Trophoblast cell (in vitro differentiated cells and primary cell): ENCODE measurements at regions not wholly inside any gene's neighbourhood (a gene's known extent, or its start where the extent isn't known, plus 50 kb on each side); places are given as distances from the start of the nearest gene placed in this dataset.

ENCODE experiments used
- DNase-seq, 2 donors: peaks; one replicate each; pipeline ENCODE4 v3.0.0-alpha.2; 2016
- H2AFZ ChIP-seq: 2 replicates; pipeline ENCODE4 v1.6.1; 2013; ENCODE audit warnings: low read length, moderate library complexity, mild to moderate bottlenecking; ENCODE audit not compliant: insufficient read depth, poor library complexity
- H2AK5ac ChIP-seq: 2 replicates; pipeline ENCODE4 v1.6.1; 2013; ENCODE audit warnings: mild to moderate bottlenecking, low read length
- H2BK120ac ChIP-seq: 2 replicates; pipeline ENCODE4 v1.6.1; 2013; ENCODE audit warnings: low read length, mild to moderate bottlenecking, moderate library complexity; ENCODE audit not compliant: insufficient read depth, poor library complexity
- H2BK12ac ChIP-seq: 2 replicates; pipeline ENCODE4 v1.6.1; 2013; ENCODE audit warnings: mild to moderate bottlenecking, low read length, moderate library complexity
- H2BK5ac ChIP-seq: 2 replicates; pipeline ENCODE4 v1.6.1; 2013; ENCODE audit warnings: low read length, low read depth, moderate library complexity, mild to moderate bottlenecking; ENCODE audit not compliant: poor library complexity
- H3K14ac ChIP-seq: 2 replicates; pipeline ENCODE4 v1.6.1; 2013; ENCODE audit warnings: mild to moderate bottlenecking, low read length
- H3K18ac ChIP-seq: 2 replicates; pipeline ENCODE4 v1.6.1; 2013; ENCODE audit warnings: mild to moderate bottlenecking, low read length
- H3K23ac ChIP-seq: 2 replicates; pipeline ENCODE4 v1.6.1; 2013; ENCODE audit warnings: low read length
- H3K27ac ChIP-seq: 2 replicates; pipeline ENCODE4 v1.5.1; 2013; ENCODE audit warnings: low read depth, mild to moderate bottlenecking, inconsistent platforms, low read length, moderate library complexity
- H3K27me3 ChIP-seq: 2 replicates; pipeline ENCODE4 v1.6.1; 2013; ENCODE audit warnings: inconsistent platforms, mild to moderate bottlenecking, low read length, moderate library complexity; ENCODE audit not compliant: insufficient read depth
- H3K36me3 ChIP-seq, 2 experiments: 1 replicate in 1 of 2; 2 replicates in 1 of 2; pipeline ENCODE4 v1.6.1; 2013; ENCODE audit warnings: low read length in 2 of 2, mild to moderate bottlenecking in 2 of 2, moderate library complexity in 1 of 2; ENCODE audit not compliant: insufficient read depth in 2 of 2, control insufficient read depth in 1 of 2
- H3K4ac ChIP-seq: 2 replicates; pipeline ENCODE4 v1.6.1; 2013; ENCODE audit warnings: low read depth, mild to moderate bottlenecking, low read length, moderate library complexity
- H3K4me1 ChIP-seq, 2 experiments: 1 replicate in 1 of 2; 2 replicates in 1 of 2; pipeline ENCODE4 v1.6.1; 2013; ENCODE audit warnings: low read length in 2 of 2, mild to moderate bottlenecking in 2 of 2, moderate library complexity in 1 of 2; ENCODE audit not compliant: insufficient read depth in 2 of 2, control insufficient read depth in 1 of 2
- H3K4me2 ChIP-seq: 2 replicates; pipeline ENCODE4 v1.6.1; 2013; ENCODE audit warnings: inconsistent platforms, mild to moderate bottlenecking, low read length, moderate library complexity
- H3K4me3 ChIP-seq: 2 replicates; pipeline ENCODE4 v1.5.1; 2013; ENCODE audit warnings: mild to moderate bottlenecking, low read depth, low read length, inconsistent platforms
- H3K79me1 ChIP-seq: one replicate; pipeline ENCODE4 v1.6.1; 2013; ENCODE audit warnings: low read length
- H3K79me2 ChIP-seq: 2 replicates; pipeline ENCODE4 v1.6.1; 2013; ENCODE audit warnings: low read length, mild to moderate bottlenecking; ENCODE audit not compliant: control insufficient read depth, insufficient read depth, poor library complexity
- H3K9ac ChIP-seq: 2 replicates; pipeline ENCODE4 v1.6.1; 2013; ENCODE audit warnings: mild to moderate bottlenecking, low read length
- H3K9me3 ChIP-seq: 2 replicates; pipeline ENCODE4 v1.6.1; 2013; ENCODE audit warnings: low read depth, mild to moderate bottlenecking, control low read depth, inconsistent platforms, low read length; ENCODE audit not compliant: insufficient read depth
- H4K12ac ChIP-seq: 2 replicates; pipeline ENCODE4 v1.6.1; 2013; ENCODE audit warnings: low read depth, mild to moderate bottlenecking, low read length, moderate library complexity
- H4K8ac ChIP-seq: 2 replicates; pipeline ENCODE4 v1.6.1; 2013; ENCODE audit warnings: low read depth, mild to moderate bottlenecking, low read length, moderate library complexity
- H4K91ac ChIP-seq: one replicate; pipeline ENCODE4 v1.6.1; 2013; ENCODE audit warnings: low read depth, mild to moderate bottlenecking, low read length, moderate library complexity
- WGBS: extraction: QIAGEN DNeasy Blood & Tissue Kit; methylation state at CpG from one replicate; pipeline ENCODE4 v1.1.7; 2013; ENCODE audit warnings: missing lambda C conversion rate; ENCODE audit not compliant: insufficient read length, insufficient coverage; ENCODE audit errors: extremely low coverage; 5-methylcytosine and 5-hydroxymethylcytosine counted together

- WGBS = no CpG with 5 or more reads among the region's 3 CpGs
Observed at GRCh38 chr3:150074277-150074676, 103.6 kb upstream of the PFN2 start.

DNA sequence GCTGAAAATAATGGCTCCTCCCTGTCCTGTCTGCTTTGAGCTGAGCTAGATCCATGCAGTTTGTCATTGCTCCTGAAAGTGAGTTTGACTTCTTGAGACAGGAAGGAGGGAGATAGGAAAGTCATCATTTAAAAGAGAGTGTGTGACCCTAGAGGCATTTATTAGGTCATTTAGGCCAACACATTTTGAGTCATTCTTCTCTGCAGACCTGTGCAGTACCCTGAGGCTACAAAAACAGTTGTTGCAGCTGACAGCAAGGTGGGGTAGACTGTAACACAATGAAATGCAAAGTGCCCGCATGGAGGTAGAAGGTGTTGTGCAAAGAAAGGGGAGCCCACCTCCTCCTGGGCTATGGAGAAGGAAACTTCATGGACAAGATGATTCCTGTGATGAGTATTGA lies 102.8 kb upstream of the PFN2 start:
- peaks cover 20% of the 10 kb centered on the region for H3K79me1 ChIP-seq
- H3K9me3 ChIP-seq = no peaks in the 10 kb centered on the region
- WGBS = no CpG with 5 or more reads among the region's 1 CpG
- H3K79me2 ChIP-seq = peaks cover 2% of the 10 kb centered on the region
- H4K12ac ChIP-seq = no peak overlapping the region
- H4K91ac ChIP-seq = peak overlapping the region; percentile 83
- H3K4me2 ChIP-seq = peak overlapping the region; percentile 17
- peak overlapping the region; percentile 29 for H3K27ac ChIP-seq
- no peak overlapping the region for H3K14ac ChIP-seq
- peak; percentile 90 to 98 for DNase-seq
- no peak overlapping the region for H3K4ac ChIP-seq
- no peaks in the 10 kb centered on the region for H3K36me3 ChIP-seq
- H2BK12ac ChIP-seq = no peak overlapping the region
- no peaks in the 10 kb centered on the region for H3K27me3 ChIP-seq
- H2AFZ ChIP-seq = no peak overlapping the region
- H3K4me1 ChIP-seq = peaks cover 10 to 28% of the 10 kb centered on the region in 2 experiments
- no peak overlapping the region for H3K4me3 ChIP-seq
- H2BK120ac ChIP-seq = no peak overlapping the region
- no peak overlapping the region for H3K23ac ChIP-seq
- no peak overlapping the region for H3K18ac ChIP-seq
- H3K9ac ChIP-seq = no peak overlapping the region
- H2BK5ac ChIP-seq = no peak overlapping the region
- no peak overlapping the region for H4K8ac ChIP-seq
- H2AK5ac ChIP-seq = no peak overlapping the region

More at GRCh38 chr3:150074277-150074676, 103.6 kb upstream of the PFN2 start:
- Histone ChIP-seq H4K12ac (no peak overlapping the region), H3K18ac (peak overlapping the region; percentile 20), H3K9me3 (no peaks in the 10 kb centered on the region), H3K4me3 (no peak overlapping the region), H3K14ac (peak overlapping the region; percentile 52), H3K36me3 (no peaks in the 10 kb centered on the region), H2BK12ac (peak overlapping the region; percentile 73), H3K9ac (no peak overlapping the region), H4K91ac (peak overlapping the region; percentile 83), H3K79me2 (peaks cover 2% of the 10 kb centered on the region), H2AK5ac (peak overlapping the region; percentile 33), H2BK120ac (peak overlapping the region; percentile 63), H3K4me2 (no peak overlapping the region), H2BK5ac (peak overlapping the region; percentile 47), H3K23ac (no peak overlapping the region), H3K27me3 (no peaks in the 10 kb centered on the region), H3K4ac (peak overlapping the region; percentile 3), H4K8ac (peak overlapping the region; percentile 32), H3K79me1 (peaks cover 24% of the 10 kb centered on the region), H2AFZ (no peak overlapping the region), H3K27ac (peak overlapping the region; percentile 29), H3K4me1 (peaks cover 16 to 34% of the 10 kb centered on the region in 2 experiments)
- DNase-seq = no peak

DNA sequence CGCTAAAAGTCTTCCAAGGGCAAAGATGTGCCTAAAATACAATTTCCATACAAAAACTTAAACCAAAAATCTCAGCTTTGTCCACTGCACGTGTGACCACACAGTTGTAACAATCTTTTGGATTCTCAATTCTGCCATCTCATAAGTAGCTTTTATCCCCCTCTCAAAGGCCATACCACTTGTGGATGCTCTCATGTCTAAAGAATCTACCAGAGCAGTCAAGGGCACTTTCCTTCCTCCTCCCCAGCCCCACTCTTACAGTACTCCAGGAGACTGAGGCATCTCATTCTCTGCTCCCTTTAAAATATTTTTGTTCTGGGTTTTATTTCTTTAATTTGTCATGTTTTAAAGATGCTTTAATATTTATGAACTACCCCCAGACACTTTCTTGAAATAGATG lies 102.3 kb upstream of the PFN2 start:
- Histone ChIP-seq H3K18ac (no peak overlapping the region), H3K9ac (no peak overlapping the region), H3K23ac (no peak overlapping the region), H2AFZ (no peak overlapping the region), H3K4me3 (no peak overlapping the region), H3K14ac (no peak overlapping the region), H3K79me1 (peaks cover 21% of the 10 kb centered on the region), H2AK5ac (no peak overlapping the region), H3K4ac (no peak overlapping the region), H4K8ac (no peak overlapping the region), H2BK12ac (peak overlapping the region; percentile 82), H3K9me3 (no peaks in the 10 kb centered on the region), H3K4me1 (peaks cover 8 to 29% of the 10 kb centered on the region in 2 experiments), H3K36me3 (no peaks in the 10 kb centered on the region), H3K27ac (peak overlapping the region; percentile 29), H2BK120ac (no peak overlapping the region), H4K91ac (peak overlapping the region; percentile 41), H3K27me3 (no peaks in the 10 kb centered on the region), H3K79me2 (peaks cover 2% of the 10 kb centered on the region), H4K12ac (no peak overlapping the region), H3K4me2 (no peak overlapping the region), H2BK5ac (peak overlapping the region; percentile 59)
- peak in 1 of 2 donors; percentile 28 for DNase-seq
- WGBS = no CpG with 5 or more reads among the region's 2 CpGs

GRCh38 chr3:150072576-150072975 lies 101.9 kb upstream of the PFN2 start:
- Histone ChIP-seq H3K4ac (no peak overlapping the region), H3K18ac (peak overlapping the region; percentile 62), H3K4me2 (no peak overlapping the region), H3K79me2 (peaks cover 2% of the 10 kb centered on the region), H2AFZ (no peak overlapping the region), H4K8ac (peak overlapping the region; percentile 52), H3K4me1 (peaks cover 8 to 29% of the 10 kb centered on the region in 2 experiments), H2BK12ac (peak overlapping the region; percentile 97), H4K91ac (peak overlapping the region; percentile 98), H3K27me3 (no peaks in the 10 kb centered on the region), H3K36me3 (no peaks in the 10 kb centered on the region), H3K4me3 (no peak overlapping the region), H3K9ac (no peak overlapping the region), H2BK5ac (peak overlapping the region; percentile 82), H3K79me1 (peaks cover 21% of the 10 kb centered on the region), H2AK5ac (peak overlapping the region; percentile 94), H2BK120ac (peak overlapping the region; percentile 91), H4K12ac (no peak overlapping the region), H3K27ac (peak overlapping the region; percentile 50), H3K23ac (no peak overlapping the region), H3K14ac (peak overlapping the region; percentile 90), H3K9me3 (no peaks in the 10 kb centered on the region)
- DNase-seq = no peak
- WGBS = no CpG with 5 or more reads among the region's 6 CpGs
